GM21390 (cell line): ENCODE measurements at regions not wholly inside any gene's neighbourhood (a gene's known extent, or its start where the extent isn't known, plus 50 kb on each side); places are given as distances from the start of the nearest gene placed in this dataset.
"Not testable (repeated sequence)": the region's sequence is repeated elsewhere in the genome, so short reads cannot be mapped to it uniquely, and the experiment has no call there.

Experiments
- ATAC-seq: cut with Tn5 transposase; IDR thresholded peaks from one replicate; pipeline ENCODE4 v1.9.1; 2021; ENCODE audit not compliant: unreplicated experiment

DNA sequence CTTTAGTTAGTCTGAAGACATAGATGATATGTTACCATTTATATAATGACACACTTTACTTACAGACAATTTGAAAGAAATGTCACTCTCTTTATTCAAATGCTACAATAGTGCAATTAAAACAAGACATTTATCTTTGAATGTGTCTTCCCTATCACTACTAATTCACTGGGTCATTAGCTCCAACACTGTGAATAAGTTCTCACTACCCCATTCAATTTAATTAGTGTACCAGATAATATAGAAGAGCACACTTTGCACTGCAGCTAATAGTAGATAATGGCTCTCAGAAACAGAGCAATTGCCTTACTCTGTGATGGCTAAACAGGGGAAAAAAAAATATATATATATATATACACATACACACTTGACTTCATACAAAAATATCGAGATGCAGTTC, 497.0 kb downstream of the DTWD2 start:
- ATAC-seq, result no peak

DNA sequence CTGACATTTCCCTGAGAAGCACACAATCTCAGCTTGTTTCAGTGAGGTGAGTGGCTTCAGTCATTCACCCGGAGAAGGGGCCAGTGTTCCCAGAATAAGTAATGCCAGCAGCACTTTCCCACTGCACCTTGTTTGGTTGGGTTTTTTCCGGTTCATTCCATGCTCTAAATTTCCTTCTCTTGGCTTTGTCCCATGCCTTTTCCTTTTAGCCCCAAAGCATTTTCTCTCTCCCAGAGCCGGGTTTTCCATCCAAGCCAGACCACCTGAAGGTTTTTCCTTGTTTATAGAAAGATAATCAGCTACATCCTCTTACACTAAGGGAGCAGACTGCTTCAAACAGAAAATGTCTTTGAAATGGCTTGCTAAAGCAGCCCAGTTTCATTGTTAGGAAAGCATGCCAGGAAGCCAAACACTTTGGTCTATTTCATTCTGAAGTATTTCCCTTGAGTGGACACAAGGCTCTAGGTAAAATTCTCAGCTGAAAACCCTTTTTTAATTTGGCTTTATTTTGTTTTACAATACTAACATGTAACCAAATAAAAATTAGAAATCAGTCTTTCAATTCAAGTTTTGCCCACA, 501.6 kb downstream of the DTWD2 start:
- ATAC-seq, result no peak

DNA sequence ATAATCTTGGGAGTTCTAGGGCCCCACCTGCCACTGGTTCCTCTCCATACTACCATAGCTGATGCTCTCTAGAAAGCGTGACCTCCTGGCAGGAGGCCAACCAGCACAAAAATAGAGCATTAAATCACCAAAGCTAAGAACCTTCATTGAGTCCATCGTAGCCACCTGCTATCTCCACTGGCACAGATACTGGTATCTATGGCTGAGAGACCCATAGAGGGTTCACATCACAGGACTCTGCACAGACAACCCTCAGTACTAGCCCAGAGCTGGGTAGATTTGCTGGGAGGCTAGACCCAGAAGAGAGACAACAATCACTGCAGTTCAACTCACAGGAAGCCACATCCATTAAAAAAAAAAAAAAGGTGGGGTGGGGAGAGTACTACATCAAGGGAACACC, 509.1 kb downstream of the DTWD2 start:
- ATAC-seq, result no peak

DNA sequence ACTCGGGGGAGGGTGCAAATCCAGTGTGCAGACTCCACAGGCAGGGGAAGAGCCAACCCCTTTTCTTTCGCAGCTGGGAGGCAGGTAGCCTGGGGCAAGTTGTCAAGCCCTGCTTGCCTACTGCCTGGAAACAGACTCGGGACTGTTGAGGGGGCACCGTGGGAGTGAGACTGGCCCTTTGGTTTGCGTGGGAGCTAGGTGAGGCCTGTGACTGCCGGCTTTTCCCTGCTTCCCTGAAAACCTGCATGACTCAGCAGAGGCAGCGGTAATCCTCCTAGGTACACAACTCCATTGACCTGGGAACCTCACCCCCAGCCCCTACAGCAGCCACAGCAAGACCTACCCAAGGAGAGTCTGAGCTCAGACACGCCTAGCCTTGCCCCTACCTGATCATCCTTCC, 509.5 kb downstream of the DTWD2 start:
- ATAC-seq, result no peak

DNA sequence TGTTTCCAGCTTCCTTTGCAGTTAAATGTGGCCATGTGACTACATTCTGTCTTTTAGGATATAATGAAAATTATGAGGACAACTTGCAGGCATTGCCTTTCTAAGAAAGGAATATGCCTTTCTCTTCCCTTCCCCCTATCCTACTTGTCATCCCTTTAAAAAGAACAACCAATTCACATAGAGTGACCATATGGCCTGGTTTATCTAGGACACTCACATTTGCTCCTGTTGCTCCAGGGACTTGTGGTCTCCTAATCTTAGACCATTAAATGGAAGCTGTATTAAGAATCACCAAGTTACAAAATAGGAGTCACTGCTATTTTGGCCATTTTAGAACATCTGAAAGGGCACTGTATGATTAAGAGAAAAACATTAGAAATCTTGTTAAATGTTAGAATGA, 520.3 kb downstream of the DTWD2 start:
- no peak for ATAC-seq

DNA sequence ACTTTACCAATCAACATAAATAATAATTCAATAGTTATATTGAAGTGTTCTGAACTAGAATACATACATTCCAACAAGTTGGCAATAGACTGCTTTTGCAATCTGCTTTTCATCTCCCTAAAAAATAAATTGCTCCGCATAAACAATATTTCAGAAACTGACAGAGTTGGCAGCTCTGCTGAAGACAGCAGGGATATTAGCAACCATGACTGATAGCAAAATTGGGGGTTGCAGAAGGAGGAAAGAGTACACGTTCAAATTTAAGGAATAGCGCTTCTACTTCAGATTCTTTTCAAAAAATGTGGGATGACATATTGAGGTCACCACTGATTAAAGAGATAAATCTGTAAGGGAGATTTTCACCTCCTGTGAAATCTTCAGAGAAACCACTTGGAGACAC, 521.2 kb downstream of the DTWD2 start:
- no peak for ATAC-seq

DNA sequence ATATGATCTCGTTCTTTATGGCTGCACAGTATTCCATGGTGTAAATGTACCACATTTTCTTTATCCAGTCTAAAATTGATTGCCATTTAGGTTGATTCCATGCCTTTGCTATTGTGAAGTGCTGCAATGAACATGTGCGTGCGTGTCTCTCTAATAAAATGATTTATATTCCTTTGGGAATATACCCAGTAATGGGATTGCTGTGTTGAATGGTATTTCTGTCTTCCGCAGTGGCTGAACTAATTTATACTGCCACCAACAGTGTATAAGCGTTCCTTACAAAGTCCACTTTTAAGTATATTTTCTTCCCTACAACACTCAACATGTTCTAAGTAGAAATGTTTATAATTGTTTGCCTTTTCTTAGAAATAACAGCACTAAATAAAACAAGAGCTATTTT, 521.9 kb downstream of the DTWD2 start:
- no peak for ATAC-seq

DNA sequence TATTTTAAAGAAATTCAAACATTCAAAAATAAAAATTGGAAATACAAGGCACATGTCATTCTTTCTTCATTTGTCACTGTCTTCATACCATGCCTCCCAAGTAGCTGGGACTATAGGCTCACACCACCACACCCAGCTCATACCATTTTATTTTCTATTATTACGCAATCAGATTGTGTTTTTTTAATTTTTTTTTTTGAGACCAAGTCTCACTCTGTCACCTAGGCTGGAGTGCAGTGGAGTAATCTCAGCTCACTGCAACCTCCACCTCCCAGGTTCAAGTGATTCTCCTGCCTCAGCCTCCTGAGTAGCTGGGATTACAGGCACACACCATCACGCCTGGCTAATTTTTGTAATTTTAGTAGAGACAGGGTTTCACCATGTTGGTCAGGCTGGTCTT, 526.1 kb downstream of the DTWD2 start:
- ATAC-seq, result not testable (repeated sequence)

DNA sequence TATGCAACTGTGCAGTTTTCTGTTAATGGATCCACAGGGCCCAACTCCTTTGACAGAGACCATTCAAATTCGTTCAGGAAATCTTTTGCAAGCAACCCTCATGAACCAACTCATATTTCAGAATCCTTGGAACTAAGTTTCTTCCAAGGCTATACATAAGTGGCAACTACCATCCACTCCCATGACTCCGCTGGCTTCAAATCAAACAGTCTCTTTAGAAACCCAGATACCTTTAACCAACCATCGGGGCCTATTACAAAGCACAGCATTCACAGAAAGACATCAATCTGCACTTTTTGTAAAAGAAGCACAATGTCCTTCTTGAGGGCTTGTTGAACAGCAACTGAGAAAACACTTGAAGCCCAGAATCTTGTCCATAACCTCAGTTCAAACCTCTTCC, 526.9 kb downstream of the DTWD2 start:
- ATAC-seq, result no peak

DNA sequence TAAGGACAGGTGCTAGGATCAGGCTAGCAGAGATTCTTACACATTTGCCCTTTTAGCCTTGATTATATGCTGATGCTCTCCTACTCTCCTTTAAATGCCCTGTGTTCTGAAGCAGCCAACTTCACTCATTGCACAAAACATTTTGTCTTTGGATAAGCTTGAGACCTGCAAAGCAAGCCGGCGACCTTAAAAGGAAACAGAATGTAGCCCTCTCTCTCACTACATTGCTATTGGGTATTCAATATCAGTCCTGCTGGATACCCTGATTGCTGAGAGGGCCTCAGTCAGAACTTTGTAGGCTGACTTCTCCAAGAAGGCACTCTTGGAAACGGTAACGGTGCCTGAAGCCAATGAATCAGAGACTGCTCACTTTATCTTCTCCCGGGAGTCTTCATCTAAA, 528.9 kb downstream of the DTWD2 start:
- ATAC-seq, result no peak

DNA sequence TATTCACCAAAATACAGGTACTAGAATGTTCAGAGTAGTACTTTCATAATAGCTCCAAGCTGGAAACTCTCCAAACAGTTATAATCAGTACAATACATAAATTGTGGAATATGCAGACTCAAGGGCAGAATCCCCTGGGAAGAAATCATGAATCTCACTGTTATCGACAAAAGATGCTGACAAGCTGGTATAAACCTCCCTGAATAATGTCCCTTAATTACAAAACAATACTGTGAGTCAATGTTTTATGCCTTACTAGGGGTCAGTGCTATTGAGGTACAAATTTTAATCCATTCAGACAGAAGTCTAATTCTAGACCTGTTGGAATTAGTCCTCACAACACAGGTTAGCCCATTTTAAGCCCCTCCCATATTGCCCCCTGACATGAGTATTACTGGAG, 532.3 kb downstream of the DTWD2 start:
- no peak for ATAC-seq

DNA sequence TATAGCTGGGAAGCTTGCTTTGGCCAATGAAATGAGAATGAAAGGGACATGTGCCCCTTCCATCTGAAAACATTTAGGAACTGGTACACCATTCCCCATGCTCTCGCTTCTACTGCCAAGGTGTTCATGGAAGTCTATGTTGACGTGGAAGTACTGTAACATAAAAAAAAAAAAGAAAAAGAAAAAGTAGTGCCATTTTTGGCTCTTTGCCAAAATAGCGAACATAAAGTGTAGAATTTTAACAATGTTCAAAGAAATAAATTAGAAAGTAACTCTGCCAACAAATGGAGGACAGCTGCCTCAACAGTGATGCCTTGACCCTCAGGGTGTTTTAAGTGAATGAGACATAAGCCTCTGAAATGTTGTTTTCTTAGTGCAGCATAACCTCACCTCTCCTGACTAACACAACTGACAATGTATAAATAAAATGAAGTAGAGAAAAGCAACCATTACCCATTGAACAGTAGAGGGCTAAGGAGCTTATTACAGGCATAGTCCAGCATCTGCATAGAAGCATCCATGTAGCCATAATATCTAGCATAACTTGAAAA, 536.6 kb downstream of the DTWD2 start:
- no peak for ATAC-seq

DNA sequence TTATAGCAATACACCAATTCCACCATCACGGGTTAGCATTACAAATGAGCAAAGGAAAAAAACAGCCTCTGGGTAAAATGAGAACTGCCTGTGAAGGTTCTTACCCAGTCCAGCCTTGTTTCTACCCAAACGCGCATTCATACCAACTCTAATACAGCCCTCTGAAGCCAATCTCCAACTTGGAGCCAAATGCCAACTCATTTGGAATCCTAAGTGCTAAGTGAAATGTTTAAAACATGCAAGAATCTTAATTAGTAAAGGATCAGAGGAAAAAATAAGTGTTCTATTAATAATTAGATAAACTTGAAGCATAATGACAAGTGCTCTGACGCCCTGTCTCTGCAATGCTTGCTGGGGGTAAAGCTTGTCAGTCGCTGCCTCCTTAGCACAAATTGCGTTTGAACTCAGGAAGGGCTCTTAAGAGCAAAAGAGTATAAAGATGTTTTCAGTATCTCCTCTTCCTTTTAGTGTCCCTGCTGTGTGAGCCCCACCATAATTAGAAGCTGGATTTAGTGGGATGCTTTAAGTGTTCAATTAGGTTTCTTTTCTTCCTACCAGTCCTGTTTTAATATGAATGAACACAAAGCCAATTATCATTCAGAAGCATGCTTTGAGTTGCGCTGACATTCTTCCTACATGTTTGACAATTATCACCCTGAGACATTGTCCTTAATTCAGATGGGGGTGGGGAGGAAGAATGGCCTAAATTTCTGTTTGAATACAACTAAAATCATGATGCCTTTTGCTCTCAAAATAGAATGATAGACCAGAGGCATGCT, 537.6 kb downstream of the DTWD2 start:
- ATAC-seq, result no peak

DNA sequence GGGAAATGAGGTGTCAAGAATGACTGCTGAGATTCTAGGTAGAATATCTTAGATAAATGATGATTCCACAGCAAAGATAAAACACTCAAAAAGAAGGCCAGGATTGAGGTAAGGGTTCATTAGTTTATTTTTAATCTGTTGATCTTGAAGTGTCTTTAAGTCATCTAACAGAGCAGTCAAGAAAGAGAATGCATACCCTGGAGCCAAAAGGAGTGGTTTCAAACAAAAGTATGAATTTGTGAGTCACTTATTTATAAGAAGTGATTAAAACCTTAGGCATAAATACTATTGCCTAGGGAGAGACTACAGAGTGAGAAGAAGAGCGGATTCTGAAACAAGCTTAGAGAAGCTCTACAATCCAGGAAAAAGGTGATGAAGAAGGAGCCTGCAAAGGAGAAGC, 541.0 kb downstream of the DTWD2 start:
- no peak for ATAC-seq

DNA sequence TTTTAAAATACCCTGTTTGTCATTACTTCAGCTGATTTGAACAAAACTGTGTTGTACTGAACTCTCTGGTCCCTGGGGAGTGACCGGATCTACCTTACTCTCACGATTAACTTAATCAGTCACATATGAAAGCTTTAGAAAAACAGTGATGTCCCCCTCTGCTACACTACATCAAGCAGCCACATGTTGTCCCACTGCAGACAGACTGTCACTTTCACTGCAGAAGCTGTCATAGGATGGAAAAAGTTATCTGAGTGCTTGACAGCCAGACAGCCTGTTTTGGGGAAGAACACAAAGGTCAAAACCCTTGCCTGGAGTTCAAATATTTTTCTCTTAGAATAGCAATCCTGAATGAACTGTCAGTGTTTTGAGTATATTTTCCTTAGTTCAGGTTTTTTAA, 546.4 kb downstream of the DTWD2 start:
- ATAC-seq, result no peak

DNA sequence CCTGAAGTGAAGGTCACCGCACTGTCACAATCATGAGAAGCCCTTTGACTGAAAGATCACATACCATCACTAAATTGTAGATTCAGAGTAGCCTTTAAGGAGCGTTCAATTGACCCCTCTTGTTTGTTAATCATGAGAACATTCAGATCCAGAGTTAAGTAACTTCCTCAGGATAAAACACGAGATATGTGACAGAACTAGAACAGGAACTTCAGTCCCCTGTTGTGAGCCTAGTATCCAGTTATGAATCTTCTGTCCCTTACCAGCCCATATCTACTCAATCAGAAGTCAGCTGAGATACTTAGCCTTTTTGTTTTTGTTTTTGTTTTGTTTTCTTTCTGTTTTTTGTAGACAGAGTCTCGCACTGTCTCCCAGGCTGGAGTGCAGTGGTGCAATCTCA, 547.3 kb downstream of the DTWD2 start:
- ATAC-seq, result no peak

DNA sequence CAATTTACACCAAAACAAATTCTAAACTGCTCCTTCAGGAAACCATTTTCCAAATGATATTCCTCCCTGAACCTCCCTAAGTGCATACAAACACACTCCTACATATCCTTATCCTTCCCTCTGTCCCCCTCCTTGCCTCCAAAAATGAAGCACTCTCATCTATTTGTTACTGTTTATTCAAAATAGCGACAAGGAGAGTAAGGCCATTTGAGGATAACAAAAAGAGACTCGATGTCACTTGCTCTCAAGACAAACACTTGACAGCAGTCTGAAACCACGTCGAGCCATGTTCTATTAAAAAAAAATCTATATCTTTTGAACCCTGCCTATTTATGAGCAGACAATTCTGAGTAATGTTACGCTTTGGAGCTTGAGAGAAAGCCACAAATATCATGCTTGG, 547.9 kb downstream of the DTWD2 start:
- no peak for ATAC-seq

DNA sequence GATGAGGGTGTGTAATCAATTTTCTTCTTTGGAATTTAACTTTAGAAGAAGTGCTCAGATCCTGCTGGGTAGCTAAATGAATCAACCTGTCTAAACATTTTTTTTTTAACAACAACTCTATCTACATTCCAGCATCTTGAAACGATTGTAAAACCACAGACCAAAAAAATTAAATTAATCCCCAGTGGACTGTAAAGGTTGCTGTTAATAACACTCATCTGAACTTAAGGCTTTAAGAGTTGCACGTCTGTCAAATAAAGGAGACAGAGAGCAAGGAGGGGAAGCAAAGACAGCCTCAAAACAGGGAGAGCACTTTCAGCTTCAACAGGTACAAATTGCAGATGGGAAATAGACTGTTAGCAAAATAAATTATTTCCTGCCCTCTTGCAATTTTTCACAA, 548.5 kb downstream of the DTWD2 start:
- ATAC-seq, result no peak

DNA sequence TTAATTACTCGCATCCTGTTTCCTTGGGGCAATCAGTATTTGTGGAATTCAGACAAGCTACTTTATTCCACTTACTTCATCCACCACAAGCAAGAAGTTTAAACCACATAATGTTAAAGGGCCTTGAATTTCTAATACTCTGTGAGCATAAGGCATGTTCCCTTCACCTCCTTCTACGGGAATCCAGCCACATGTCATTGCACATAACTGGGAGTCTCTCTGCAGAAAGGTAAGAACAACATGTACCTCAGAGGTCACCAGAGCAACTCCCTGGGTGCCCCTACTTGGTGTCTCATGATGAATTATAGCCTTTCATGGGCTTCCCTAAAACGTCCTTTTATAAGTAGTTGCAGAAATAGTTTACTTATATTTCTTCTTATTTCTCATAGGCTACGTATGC, 553.2 kb downstream of the DTWD2 start:
- ATAC-seq, result no peak

DNA sequence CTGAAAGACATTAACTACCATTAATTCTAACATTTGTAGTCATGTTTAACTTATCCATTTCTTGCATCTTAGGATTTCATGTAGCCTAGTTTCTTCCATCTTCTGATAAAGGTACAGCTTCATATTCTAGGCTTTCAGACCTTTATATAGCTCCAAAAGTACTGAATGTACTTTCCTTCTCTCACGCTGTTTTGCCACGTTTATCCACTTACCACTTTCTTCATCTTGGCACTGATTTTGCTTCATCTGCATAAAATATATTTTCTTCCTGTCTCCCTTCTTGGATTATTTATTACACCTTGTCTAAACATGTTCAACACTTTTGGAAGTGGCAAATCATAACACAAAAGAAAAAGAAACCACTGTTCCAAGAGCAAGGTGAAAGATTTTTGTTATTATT, 553.8 kb downstream of the DTWD2 start:
- no peak for ATAC-seq

DNA sequence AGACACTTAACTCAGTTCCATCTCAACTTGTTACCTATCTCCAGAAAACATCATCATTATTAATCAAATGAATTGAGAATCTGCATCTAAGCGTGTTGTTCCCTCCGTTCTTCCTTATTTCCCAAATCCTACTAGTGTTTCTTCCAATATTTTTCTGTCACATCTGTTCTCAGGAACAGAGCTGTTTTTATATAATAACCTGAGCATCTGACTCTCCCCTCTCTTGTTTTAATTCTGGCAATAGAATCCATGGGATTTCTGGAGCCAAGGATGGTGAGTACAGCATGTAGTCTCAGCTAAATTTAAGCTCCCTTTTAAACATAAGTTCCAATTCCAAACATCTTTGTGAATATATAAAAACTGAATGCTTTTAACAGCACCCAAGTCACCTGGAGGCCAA, 558.3 kb downstream of the DTWD2 start:
- no peak for ATAC-seq

DNA sequence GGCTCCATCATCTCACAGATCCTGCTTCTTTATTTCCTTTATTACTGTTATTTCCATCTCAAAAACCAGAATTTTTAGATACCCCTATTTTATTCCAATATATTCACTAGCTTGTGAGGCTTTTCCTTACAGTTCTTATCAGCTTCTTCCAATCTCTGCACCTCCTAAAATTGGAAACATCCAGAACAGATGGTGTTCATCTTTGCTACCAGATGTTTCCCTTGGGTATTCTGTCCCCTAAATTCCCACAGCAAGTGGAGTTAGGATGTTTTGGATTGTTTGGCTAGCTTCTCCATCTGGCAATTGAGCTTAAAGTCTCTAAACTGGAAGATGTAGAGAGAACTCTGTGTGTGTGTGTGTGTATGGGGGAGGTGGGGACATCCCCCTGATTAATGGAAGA, 580.4 kb downstream of the DTWD2 start:
- ATAC-seq, result no peak

DNA sequence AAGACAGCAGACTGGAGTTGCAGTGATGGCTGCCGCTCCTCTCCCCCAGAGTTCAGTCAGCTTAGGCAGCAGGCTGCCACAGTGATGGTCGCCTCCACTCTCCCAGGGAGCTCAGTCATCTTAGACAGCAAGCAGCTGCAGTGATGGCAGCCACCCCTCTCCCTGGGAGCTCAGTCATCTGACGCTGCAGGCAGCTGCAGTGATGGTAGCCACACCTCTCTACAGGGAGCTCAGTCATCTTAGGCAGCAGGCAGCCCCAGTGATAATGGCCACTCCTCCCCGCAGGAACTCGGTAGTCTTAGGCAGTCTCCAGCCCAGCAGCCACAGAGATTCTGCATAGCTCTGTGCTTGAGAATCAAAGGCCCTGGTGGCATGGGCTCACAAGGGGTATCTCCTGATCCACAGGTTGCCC, 582.7 kb downstream of the DTWD2 start:
- no peak for ATAC-seq
